GM12875 (cell line): ENCODE measurements at regions not wholly inside any gene's neighbourhood (a gene's known extent, or its start where the extent isn't known, plus 50 kb on each side); places are given as distances from the start of the nearest gene placed in this dataset.

Experiments used
- H3K4me3 ChIP-seq: one replicate; pipeline ENCODE4 v1.5.1; 2011; ENCODE audit warnings: low read depth, low read length, control low read depth
- CTCF ChIP-seq: IDR thresholded peaks from 2 replicates; pipeline ENCODE4 v1.5.1; 2011; ENCODE audit warnings: low read depth, mild to moderate bottlenecking, control low read depth, inconsistent platforms, low read length, moderate library complexity, borderline replicate concordance; ENCODE audit not compliant: insufficient read depth

GRCh38 chr3:89802881-89803280, 695.5 kb downstream of the EPHA3 start:
- no peak overlapping the region for H3K4me3 ChIP-seq
- no peak for TF ChIP-seq CTCF

- no peak overlapping the region for H3K4me3 ChIP-seq
- TF ChIP-seq CTCF, result no peak
These were observed 696.3 kb downstream of the EPHA3 start for GRCh38 chr3:89803711-89804110.

- TF ChIP-seq CTCF, result no peak
- no peak overlapping the region for H3K4me3 ChIP-seq
These were observed 698.7 kb downstream of the EPHA3 start for GRCh38 chr3:89806166-89806565.

GRCh38 chr3:89808680-89809197, 701.3 kb downstream of the EPHA3 start:
- H3K4me3 ChIP-seq, result no peak overlapping the region

GRCh38 chr3:89813500-89813899, 706.1 kb downstream of the EPHA3 start:
- TF ChIP-seq CTCF, result no peak
- no peak overlapping the region for H3K4me3 ChIP-seq

More at GRCh38 chr3:89808680-89809197, 701.3 kb downstream of the EPHA3 start:
- no peak for TF ChIP-seq CTCF

GRCh38 chr3:89841041-89841440, 733.6 kb downstream of the EPHA3 start:
- H3K4me3 ChIP-seq, result no peak overlapping the region
- TF ChIP-seq CTCF, result no peak

- TF ChIP-seq CTCF, result no peak
- H3K4me3 ChIP-seq, result no peak overlapping the region
These were observed 737.6 kb downstream of the EPHA3 start for GRCh38 chr3:89845053-89845452.
